SIG-M5 treated with dmso at 0.1 percent for 504 hours (cell line): ENCODE measurements at regions not wholly inside any gene's neighbourhood (a gene's known extent, or its start where the extent isn't known, plus 50 kb on each side); places are given as distances from the start of the nearest gene placed in this dataset.
A peak's percentile ranks its signal among the peaks of the same experiment; 100 is the strongest.

Experiments
- DNase-seq: peaks from one replicate; lab custom pipeline; 2025; ENCODE audit not compliant: unreplicated experiment; lab: John Stamatoyannopoulos, UW

DNA sequence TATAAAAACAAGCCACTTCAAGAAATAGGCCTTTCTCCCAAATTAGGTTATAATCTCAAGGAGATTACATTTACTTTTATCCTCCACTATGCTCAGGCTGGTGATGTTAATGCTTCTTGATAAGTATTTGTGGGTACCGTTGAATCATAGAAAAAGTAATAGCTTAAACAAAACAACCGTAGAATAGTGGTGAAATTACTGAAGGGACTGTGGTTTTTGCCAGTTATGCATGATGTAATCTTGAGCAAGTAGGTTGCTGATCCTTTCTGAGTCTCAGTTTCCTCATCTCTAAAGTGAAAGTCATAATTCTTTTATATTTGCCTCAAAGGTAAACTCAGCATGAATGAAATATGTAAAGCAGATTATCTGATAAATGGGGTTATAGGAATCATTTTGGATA lies 187.3 kb upstream of the JAG1 start:
- DNase-seq: peak; percentile 90

GRCh38 chr20:10861619-10862018 lies 187.8 kb upstream of the JAG1 start:
- DNase-seq: no peak

DNA sequence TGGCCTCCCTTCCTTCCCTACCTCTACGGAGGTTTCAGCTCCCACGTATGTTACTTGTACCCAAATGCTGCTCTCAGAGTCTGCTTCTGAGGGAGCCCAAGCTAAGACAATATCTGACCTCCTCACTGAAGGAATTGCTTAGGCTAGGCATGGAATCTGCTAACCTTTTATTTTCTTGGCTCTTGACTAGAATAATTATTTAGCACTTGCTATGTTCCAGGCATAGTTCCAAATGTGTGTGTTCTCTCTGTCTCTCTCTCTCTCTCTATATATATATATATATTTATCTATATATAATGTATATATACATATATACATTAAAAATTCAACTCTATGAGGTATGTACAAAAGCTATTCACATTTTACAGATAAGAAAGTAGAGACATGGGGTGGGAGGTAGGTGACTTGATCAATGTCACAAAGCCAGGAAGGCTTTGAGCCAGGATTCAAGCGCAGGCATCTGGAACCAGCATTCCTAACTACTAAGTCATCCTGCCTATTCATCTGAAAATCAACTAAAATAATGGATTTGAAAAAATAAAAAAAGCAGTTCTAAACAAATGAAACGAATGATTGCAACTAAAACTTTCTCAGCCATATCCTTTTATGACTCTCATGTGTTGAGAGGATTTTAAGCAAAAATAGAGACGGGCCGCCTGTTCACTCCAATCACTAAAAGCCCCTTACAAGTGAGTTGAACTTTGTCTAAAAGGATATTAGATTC lies 189.7 kb upstream of the JAG1 start:
- no peak for DNase-seq

- peak; percentile 12 for DNase-seq
Observed at GRCh38 chr20:10864076-10864672, 190.4 kb upstream of the JAG1 start.

GRCh38 chr20:10868299-10868698 lies 194.5 kb upstream of the JAG1 start:
- no peak for DNase-seq

DNA sequence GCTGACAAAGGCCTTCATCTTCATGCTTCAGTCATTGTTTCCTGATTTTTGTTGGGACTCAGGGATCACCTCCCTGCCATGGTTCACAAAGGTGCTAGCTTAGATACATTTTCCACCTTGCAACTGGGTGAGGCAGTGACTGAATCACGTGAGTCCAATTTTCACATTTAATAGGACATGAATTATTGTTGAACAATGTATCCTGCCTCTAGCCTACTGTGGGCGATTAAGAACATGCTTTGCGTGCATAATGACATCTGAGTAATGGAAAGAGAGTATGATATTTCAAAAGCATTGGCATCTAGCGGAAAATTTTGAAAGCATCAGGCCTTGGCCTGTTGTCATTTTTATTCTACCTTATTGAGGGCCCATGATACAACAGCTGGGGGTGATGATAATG lies 199.2 kb upstream of the JAG1 start:
- no peak for DNase-seq

- DNase-seq: no peak
Observed at GRCh38 chr20:10875653-10876052, 201.9 kb upstream of the JAG1 start.

GRCh38 chr20:10876558-10876957 lies 202.8 kb upstream of the JAG1 start:
- DNase-seq: no peak

DNA sequence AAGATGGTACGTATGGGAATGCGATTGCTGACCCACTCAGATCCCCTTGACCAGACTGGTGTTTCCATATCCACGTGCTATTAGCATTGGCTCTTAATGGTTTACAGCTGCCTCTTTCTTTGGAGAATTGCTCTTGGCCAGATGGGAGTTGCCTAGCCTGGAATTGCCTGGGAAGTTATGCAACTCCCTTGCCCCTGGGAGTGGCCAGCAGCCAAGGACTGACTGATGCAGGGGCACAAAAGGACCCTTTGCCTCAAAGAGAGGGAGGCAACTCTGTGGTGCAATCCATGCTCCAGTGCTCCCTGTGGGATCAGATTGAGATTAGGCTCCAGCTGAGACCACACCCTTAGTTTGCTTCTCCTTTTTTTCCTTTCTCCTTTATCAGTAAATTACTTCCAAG lies 203.5 kb upstream of the JAG1 start:
- DNase-seq: no peak

DNA sequence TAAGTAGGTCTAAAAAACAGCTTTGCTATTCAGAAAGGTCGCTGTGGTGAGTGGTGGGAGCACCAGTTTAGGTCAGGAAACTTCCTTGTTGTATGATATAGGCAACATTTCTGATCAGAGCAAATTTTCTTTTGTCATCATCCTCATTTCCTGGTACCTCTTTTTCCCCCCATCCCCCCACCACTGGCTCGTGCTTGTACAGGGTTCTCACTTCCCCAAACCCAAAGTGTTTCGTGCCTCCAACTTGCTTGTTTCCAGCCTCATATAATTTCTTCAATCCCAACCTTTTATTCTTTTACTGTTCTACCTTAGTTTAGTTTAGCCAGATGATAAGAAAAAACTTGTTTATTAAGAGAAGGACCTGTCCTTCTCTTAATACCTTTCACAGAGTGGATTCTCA lies 209.4 kb upstream of the JAG1 start:
- DNase-seq: peak; percentile 47

DNA sequence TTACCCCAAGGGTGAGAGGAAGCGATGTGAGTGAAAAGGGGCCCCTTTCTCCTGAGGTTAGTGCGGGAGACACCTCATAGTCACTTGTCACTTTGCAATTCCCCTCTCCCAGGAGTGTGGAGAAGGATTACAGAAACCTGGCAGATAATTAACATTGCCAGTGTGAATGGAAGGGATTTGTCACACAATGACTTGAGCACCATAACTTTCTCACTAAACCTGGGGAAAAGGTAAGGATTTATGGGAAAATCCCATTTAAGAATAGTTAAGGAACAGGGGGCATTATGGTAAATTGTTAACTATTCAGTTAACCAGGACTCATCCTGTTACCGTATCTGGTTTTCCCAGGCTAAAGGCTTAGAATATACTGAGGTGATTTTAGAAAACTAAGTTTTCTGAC lies 219.5 kb upstream of the JAG1 start:
- no peak for DNase-seq

GRCh38 chr20:10897336-10897735 lies 223.5 kb upstream of the JAG1 start:
- no peak for DNase-seq

DNA sequence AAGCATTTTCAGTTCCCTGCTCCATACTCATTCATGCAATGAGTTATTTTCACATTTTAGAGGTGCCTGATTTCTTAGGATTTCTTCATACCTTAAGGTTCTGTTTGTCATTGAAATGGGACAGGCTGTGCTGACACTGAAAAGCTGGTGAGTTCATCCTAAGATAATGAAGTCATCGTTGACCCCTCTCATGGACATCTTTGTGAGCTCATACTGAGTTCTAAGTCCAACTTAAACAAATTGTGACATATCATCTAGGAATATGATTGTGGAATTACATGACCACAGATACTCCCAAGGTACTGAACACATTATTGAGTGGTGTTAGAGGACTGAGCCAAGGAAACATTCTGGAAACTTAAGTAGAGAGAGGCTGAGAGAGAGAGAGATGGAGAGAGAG lies 224.8 kb upstream of the JAG1 start:
- DNase-seq: no peak

DNA sequence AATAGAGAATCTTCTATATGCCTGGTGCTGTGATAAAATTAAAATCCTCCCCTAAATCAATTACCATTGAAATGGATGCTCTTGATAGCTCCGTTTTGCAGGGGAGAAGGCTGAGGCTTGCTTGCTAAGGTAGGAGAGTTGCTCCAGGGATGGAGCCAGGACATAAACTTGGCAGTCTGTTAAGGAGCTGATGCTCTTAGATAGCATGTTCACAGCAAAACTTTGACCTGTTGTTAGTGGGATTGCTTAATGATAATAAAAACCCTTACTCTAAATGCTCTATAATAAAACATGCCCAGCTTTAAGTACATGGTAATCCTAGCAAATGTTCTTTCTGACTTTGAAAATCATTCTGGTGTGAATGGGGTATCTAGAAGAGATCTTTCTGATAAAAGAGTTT lies 228.4 kb upstream of the JAG1 start:
- DNase-seq: no peak

DNA sequence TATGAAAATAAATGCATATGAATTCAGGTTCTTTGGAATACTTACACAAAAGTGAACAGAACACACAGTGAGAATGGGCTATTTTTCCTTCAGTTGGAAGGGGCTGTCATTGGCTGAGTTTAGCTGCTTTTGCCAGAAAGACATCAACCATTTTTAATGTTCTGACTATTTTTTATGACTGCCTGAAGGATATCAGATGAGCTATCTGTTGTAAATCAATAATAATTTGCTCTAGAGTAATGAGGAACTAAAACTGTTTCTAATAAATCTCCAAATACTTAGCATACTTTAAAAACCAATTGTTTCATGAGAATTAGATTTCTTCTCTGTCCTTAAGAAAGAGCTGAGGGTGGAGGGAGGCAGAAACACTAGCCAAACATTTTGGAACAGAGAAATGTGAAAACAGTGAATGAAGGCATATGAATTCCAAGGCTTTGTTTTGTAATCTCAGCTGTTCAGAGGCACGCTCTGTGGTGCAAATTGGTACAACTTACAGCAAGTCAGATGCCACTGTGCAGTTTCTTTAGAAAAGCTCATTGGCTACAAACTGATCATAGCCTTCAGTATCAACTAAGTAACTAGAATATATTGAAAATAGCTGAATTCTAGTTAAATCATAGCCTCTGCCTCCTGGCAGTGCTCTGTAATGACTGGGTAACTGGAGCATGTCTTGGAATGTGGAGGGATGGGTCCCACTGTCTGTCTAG lies 228.9 kb upstream of the JAG1 start:
- DNase-seq: no peak

DNA sequence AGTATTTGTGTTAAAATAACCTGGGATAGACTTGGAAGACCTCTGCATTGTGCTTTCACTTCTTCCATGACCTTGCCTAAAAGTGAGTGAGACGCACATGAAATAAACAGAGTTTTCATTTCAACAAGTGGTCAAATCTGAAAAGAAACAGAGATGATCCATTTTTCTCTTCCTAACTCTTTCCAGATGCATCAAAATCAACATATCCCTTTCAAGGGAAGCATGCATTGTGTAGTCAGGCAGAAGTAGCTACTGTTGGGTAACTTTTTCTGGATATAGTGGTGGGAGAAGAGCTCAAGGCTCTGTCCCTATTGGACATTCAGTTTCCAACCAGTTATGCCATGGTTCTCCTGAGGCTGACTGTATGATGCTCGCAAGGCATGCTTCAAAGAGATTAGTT lies 233.0 kb upstream of the JAG1 start:
- DNase-seq: no peak

- no peak for DNase-seq
Observed at GRCh38 chr20:10909803-10910202, 236.0 kb upstream of the JAG1 start.

GRCh38 chr20:10910535-10911178 lies 236.9 kb upstream of the JAG1 start:
- DNase-seq: no peak

DNA sequence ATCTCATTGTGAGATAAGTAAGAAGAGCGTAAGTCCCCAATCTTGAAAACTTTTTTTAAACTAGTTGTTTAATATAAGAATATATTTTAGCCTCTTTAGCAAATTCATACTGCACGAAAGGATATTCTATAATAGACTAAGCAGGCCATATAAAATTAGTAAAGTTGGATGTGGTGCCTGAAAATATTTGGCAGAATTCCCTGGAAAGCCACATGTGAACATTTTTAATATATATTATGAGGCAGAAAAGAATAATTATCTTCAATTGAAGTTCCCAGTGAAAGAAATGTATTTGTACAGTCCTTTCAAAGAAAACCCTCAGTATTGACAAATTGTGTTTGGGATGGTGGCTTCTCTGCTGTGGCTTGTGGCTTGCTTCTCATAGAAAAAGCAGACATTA lies 237.5 kb upstream of the JAG1 start:
- DNase-seq: no peak

GRCh38 chr20:10915815-10916214 lies 242.0 kb upstream of the JAG1 start:
- DNase-seq: no peak

DNA sequence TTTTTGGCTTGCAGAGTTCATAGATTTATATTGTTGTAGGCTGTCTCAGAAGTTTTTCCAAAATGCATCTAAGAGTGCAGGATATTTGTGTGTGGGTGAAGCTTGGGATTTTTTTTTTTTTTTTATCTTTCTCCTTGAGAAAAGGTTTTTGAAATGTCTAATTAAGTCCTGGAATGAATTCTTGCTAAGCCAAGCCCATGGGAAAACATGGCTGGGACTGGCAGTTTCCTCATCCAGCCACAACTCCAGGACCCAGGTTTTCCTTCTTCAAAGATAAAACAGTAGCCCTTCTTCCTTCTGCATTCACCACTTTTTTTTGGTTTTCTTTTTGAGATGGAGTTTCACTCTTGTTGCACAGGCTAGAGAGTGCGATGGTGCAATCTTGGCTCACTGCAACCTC lies 242.5 kb upstream of the JAG1 start:
- no peak for DNase-seq

- DNase-seq: no peak
Observed at GRCh38 chr20:10917826-10918225, 244.0 kb upstream of the JAG1 start.
